Endothelial cell of umbilical vein (primary cell): ENCODE measurements at regions not wholly inside any gene's neighbourhood (a gene's known extent, or its start where the extent isn't known, plus 50 kb on each side); places are given as distances from the start of the nearest gene placed in this dataset.

Source experiments
- BruUV-seq: library from RNA; stranded (reverse); fragments of 400-500 nt; replicated peaks from 2 replicates; lab custom pipeline; 2021; lab: Mats Ljungman, UMichigan
- CTCF ChIA-PET: fragments of 300-600, 350-600 bp; sonication (Branson Sonifier 250); formaldehyde crosslinking; loops from one replicate; lab custom pipeline; 2021; ENCODE audit warnings: antibody characterized with exemption, inconsistent platforms; lab: Charles Lee
- POLR2A ChIA-PET: fragments of 300-600, 350-600 bp; sonication (Branson Sonifier 250); formaldehyde crosslinking; loops from one replicate; lab custom pipeline; 2021; ENCODE audit warnings: antibody characterized with exemption, inconsistent platforms; lab: Charles Lee
- DNase-seq: peaks from one replicate; pipeline ENCODE4 v3.0.0-alpha.2; 2011; ENCODE audit warnings: low read depth, low spot score
- FAIRE-seq: peaks from 2 replicates; lab custom pipeline; 2011; peaks lifted over from hg19 to GRCh38; lab: Jason Lieb, UNC
- H2AFZ ChIP-seq: 2 replicates; pipeline ENCODE4 v1.6.0; 2012; ENCODE audit warnings: low read depth, low read length, control low read depth, inconsistent platforms
- H3K27ac ChIP-seq: 2 replicates; pipeline ENCODE4 v1.5.1; 2011; ENCODE audit warnings: low read depth, mild to moderate bottlenecking, control low read depth, low read length, moderate library complexity; ENCODE audit not compliant: insufficient read depth
- H3K27me3 ChIP-seq, 2 experiments: 2 replicates each; pipeline versions ENCODE4 v1.6.0 to v1.6.1; 2011; ENCODE audit warnings: low read length in 2 of 2, mixed read lengths in 1 of 2; ENCODE audit not compliant: control insufficient read depth in 2 of 2, insufficient read depth in 2 of 2
- H3K36me3 ChIP-seq, 2 experiments: 2 replicates in 1 of 2; 3 replicates in 1 of 2; pipeline ENCODE4 v1.5.1; 2011; ENCODE audit warnings: low read length in 2 of 2, mild to moderate bottlenecking in 1 of 2, moderate library complexity in 1 of 2; ENCODE audit not compliant: control insufficient read depth in 2 of 2, insufficient read depth in 2 of 2; ENCODE audit errors: extremely low read depth in 1 of 2
- H3K4me1 ChIP-seq: 3 replicates; pipeline ENCODE4 v1.5.1; 2011; ENCODE audit warnings: mild to moderate bottlenecking, low read length; ENCODE audit not compliant: control insufficient read depth, insufficient read depth; ENCODE audit errors: extremely low read depth
- H3K4me2 ChIP-seq: 2 replicates; pipeline ENCODE4 v1.6.1; 2011; ENCODE audit warnings: low read length, control low read depth, mixed read lengths; ENCODE audit not compliant: insufficient read depth
- H3K4me3 ChIP-seq, 3 experiments: fragments of 200-600 bp in 1 of 3; sonication (generic), shearing (Covaris generic) in 1 of 3; replicated peaks in 1 of 3; 2 replicates each; pipeline ENCODE4 v1.5.1; 2011 to 2016; ENCODE audit warnings: control low read depth in 3 of 3, low read length in 3 of 3, mild to moderate bottlenecking in 2 of 3, inconsistent platforms in 1 of 3, low read depth in 1 of 3, moderate library complexity in 1 of 3; ENCODE audit not compliant: insufficient read depth in 1 of 3
- H3K79me2 ChIP-seq: 2 replicates; pipeline ENCODE4 v1.6.0; 2012; ENCODE audit warnings: low read length, inconsistent platforms; ENCODE audit not compliant: control insufficient read depth, insufficient read depth
- H3K9ac ChIP-seq: replicated peaks from 2 replicates; pipeline ENCODE3; 2011; ENCODE audit warnings: low read length, control low read depth; ENCODE audit not compliant: insufficient read depth; ENCODE audit errors: extremely low read depth
- H3K9me1 ChIP-seq: replicated peaks from 3 replicates; pipeline ENCODE4 v1.6.0; 2011; ENCODE audit warnings: mild to moderate bottlenecking, low read length; ENCODE audit not compliant: control insufficient read depth, insufficient read depth; ENCODE audit errors: extremely low read depth
- H3K9me3 ChIP-seq: replicated peaks from 2 replicates; pipeline ENCODE4 v1.5.1; 2012; ENCODE audit warnings: low read length, inconsistent platforms; ENCODE audit not compliant: control insufficient read depth, insufficient read depth
- H4K20me1 ChIP-seq: replicated peaks from 2 replicates; pipeline ENCODE3; 2011; ENCODE audit warnings: mild to moderate bottlenecking, low read length; ENCODE audit not compliant: control insufficient read depth, insufficient read depth; ENCODE audit errors: extremely low read depth
- EZH2 ChIP-seq: IDR thresholded peaks from 2 replicates; pipeline ENCODE4 v1.6.1; 2012; ENCODE audit warnings: borderline replicate concordance, low read depth, mild to moderate bottlenecking, moderate library complexity, low read length, inconsistent platforms; ENCODE audit not compliant: severe bottlenecking
- FOS ChIP-seq: IDR thresholded peaks from 2 replicates; pipeline ENCODE4 v1.6.1; 2011; ENCODE audit warnings: mild to moderate bottlenecking, low read length, moderate library complexity, borderline replicate concordance; ENCODE audit not compliant: insufficient read depth
- GATA2 ChIP-seq: IDR thresholded peaks from 2 replicates; pipeline ENCODE4 v1.7.0; 2011; ENCODE audit warnings: low read depth, mild to moderate bottlenecking, moderate library complexity, mixed read lengths, low read length; ENCODE audit not compliant: insufficient read length, insufficient read depth
- JUN ChIP-seq: IDR thresholded peaks from 2 replicates; pipeline ENCODE4 v1.6.1; 2011; ENCODE audit warnings: borderline replicate concordance, low read depth; ENCODE audit not compliant: insufficient read length, insufficient read depth
- MYC ChIP-seq: IDR thresholded peaks from one replicate; pipeline ENCODE4 v1.6.1; 2011; ENCODE audit warnings: mild to moderate bottlenecking, low read depth, low read length
- POLR2A ChIP-seq: IDR thresholded peaks from 2 replicates; pipeline ENCODE4 v1.6.1; 2012; ENCODE audit warnings: low read depth, mild to moderate bottlenecking, control low read depth, low read length
- POLR2AphosphoS5 ChIP-seq: IDR thresholded peaks from 2 replicates; pipeline ENCODE4 v1.6.1; 2012; ENCODE audit warnings: low read depth, mild to moderate bottlenecking, control low read depth, low read length, moderate library complexity; ENCODE audit not compliant: insufficient read depth
- dilution Hi-C: fragments of 300-500 bp; cut with MboI; formaldehyde crosslinking; loops from one replicate; pipeline ENCODE4 v1.15.0; 2019; ENCODE audit warnings: low sequenced_read_pairs; ENCODE audit not compliant: extremely low pct_ligation_motif_present
- intact Hi-C: fragments of 100-400 bp; cut with micrococcal nuclease; formaldehyde crosslinking; loops from one replicate; pipeline ENCODE4 v1.10.0; 2022
- TF ChIP-seq, protein P1 (sequence below): IDR thresholded peaks from 2 replicates; pipeline ENCODE4 v1.6.1; 2011; ENCODE audit not compliant: insufficient read depth, insufficient read length
- TF ChIP-seq, protein P2 (sequence below), 2 donors: IDR thresholded peaks; 1 replicate in 1 of 2; 2 replicates in 1 of 2; pipeline ENCODE4 v1.5.1; 2011; ENCODE audit warnings: low read length in 2 of 2, mild to moderate bottlenecking in 2 of 2, moderate library complexity in 2 of 2, control low read depth in 1 of 2, inconsistent platforms in 1 of 2, low read depth in 1 of 2; ENCODE audit not compliant: insufficient read depth in 1 of 2; ENCODE audit errors: extremely low read depth in 1 of 2

DNA sequence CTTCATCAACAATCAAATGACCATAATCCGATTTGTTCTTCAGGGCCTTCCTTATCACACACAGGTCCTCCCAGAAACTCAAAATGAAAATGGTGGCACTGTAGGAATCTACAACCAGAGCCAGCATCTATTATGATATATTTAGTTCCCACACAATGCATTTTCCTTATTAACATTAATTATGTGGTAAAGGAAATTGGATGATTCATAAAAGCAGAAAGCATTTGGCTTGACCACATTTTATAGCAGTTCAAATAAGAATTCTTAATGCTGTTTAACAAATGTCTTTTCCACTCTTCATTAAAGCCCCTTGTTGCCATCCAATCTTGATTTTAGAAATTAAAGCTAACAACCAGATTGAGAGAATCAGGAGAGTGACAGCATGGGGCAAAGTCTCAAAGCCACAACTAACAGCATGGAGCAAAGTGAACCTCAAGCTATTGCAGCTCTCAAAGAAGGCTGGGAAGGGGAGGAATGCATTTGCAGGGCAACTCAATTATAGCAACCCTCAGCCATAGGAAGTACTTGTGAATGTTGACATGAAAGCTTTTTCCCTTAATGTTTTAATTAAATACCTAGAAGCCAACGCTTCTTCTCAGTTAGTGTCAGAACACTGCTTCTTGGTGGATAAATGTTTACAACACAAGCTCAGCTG lies 549.1 kb downstream of the NXPH1 start:
- no peaks in the 10 kb centered on the region for H3K36me3 ChIP-seq
- H3K4me2 ChIP-seq = no peak overlapping the region
- no peak overlapping the region for H2AFZ ChIP-seq
- H3K79me2 ChIP-seq = no peaks in the 10 kb centered on the region
- TF ChIP-seq POLR2A (no peak), JUN (no peak), MYC (no peak), POLR2AphosphoS5 (no peak)
- TF ChIP-seq, protein P1, sequence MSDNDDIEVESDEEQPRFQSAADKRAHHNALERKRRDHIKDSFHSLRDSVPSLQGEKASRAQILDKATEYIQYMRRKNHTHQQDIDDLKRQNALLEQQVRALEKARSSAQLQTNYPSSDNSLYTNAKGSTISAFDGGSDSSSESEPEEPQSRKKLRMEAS = no peak
- TF ChIP-seq, protein P2, sequence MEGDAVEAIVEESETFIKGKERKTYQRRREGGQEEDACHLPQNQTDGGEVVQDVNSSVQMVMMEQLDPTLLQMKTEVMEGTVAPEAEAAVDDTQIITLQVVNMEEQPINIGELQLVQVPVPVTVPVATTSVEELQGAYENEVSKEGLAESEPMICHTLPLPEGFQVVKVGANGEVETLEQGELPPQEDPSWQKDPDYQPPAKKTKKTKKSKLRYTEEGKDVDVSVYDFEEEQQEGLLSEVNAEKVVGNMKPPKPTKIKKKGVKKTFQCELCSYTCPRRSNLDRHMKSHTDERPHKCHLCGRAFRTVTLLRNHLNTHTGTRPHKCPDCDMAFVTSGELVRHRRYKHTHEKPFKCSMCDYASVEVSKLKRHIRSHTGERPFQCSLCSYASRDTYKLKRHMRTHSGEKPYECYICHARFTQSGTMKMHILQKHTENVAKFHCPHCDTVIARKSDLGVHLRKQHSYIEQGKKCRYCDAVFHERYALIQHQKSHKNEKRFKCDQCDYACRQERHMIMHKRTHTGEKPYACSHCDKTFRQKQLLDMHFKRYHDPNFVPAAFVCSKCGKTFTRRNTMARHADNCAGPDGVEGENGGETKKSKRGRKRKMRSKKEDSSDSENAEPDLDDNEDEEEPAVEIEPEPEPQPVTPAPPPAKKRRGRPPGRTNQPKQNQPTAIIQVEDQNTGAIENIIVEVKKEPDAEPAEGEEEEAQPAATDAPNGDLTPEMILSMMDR (IDR thresholded peaks at IDR 0.05; ENCODE audit: extremely low read depth in 1 of 2, insufficient read depth in 1 of 2, low read depth in 1 of 2, low read length in 2 of 2) = no peak
- ChIA-PET POLR2A (no interaction called here), CTCF (no interaction called here)
- BruUV-seq = no TSS peak
- H3K4me1 ChIP-seq = no peaks in the 10 kb centered on the region
- no peaks in the 10 kb centered on the region for H4K20me1 ChIP-seq
- DNase-seq (no peak), FAIRE-seq (no peak)
- dilution Hi-C loops (no loop called here), intact Hi-C loops (no loop called here)
- H3K9me1 ChIP-seq = no peaks in the 10 kb centered on the region
- H3K4me3 ChIP-seq = no peak overlapping the region
- H3K27me3 ChIP-seq = no peaks in the 10 kb centered on the region
- peaks cover 4% of the 10 kb centered on the region for H3K9me3 ChIP-seq
- H3K27ac ChIP-seq = no peak overlapping the region
- H3K9ac ChIP-seq = no peak overlapping the region

DNA sequence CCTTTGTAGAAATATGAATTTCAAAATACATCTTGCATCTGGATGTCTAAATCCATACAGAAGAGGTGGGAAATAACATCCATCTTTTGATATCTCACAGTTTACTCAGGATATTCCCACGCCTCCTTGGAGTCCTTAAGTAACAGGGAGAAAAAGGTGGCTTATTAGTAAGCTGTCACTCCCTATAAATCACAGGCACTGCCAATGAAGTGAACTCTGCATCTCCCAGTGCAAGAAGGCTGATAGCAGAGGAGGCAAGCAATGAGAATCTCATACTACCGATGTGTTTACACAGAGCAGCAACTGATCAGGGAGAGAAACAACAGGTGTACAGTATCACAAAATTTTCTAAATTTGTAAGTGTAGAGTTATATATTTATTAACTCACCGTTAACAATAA lies 551.8 kb downstream of the NXPH1 start:
- no TSS peak for BruUV-seq
- CTCF ChIA-PET = no interaction called here
- no peaks in the 10 kb centered on the region for H3K36me3 ChIP-seq
- DNase-seq (no peak), FAIRE-seq (no peak)
- no peak overlapping the region for H3K4me2 ChIP-seq
- intact Hi-C loops = no loop called here
- no peaks in the 10 kb centered on the region for H4K20me1 ChIP-seq
- POLR2A ChIA-PET = no interaction called here
- H2AFZ ChIP-seq = no peak overlapping the region
- H3K4me1 ChIP-seq = no peaks in the 10 kb centered on the region
- no peak overlapping the region for H3K27ac ChIP-seq
- H3K9me3 ChIP-seq = peaks cover 4% of the 10 kb centered on the region
- TF ChIP-seq, protein P1 = no peak
- TF ChIP-seq EZH2 (no peak), GATA2 (no peak), POLR2A (no peak), FOS (no peak)
- TF ChIP-seq, protein P2 (IDR thresholded peaks at IDR 0.05; ENCODE audit: extremely low read depth in 1 of 2, insufficient read depth in 1 of 2, low read depth in 1 of 2, low read length in 2 of 2) = no peak
- no peaks in the 10 kb centered on the region for H3K79me2 ChIP-seq
- H3K27me3 ChIP-seq = no peaks in the 10 kb centered on the region
- no peak overlapping the region for H3K4me3 ChIP-seq
- no peak overlapping the region for H3K9ac ChIP-seq
- dilution Hi-C loops = no loop called here
- H3K9me1 ChIP-seq = no peaks in the 10 kb centered on the region
